CD14-positive monocyte (primary cell): ENCODE measurements at regions not wholly inside any gene's neighbourhood (a gene's known extent, or its start where the extent isn't known, plus 50 kb on each side); places are given as distances from the start of the nearest gene placed in this dataset.

Experiments
- DNase-seq, 3 donors: peaks; one replicate each; pipeline ENCODE4 v3.0.0-alpha.2; 2011 to 2022
- H2AFZ ChIP-seq: 2 replicates; pipeline ENCODE4 v1.6.0; 2012; ENCODE audit warnings: mild to moderate bottlenecking, low read depth, low read length, inconsistent platforms; ENCODE audit not compliant: insufficient read depth, poor library complexity, severe bottlenecking
- H3K27ac ChIP-seq, 2 donors: 1 replicate in 1 of 2; 2 replicates in 1 of 2; pipeline ENCODE4 v1.5.1; 2012 to 2013; ENCODE audit warnings: low read length in 2 of 2, control low read depth in 1 of 2, inconsistent platforms in 1 of 2, low read depth in 1 of 2, mild to moderate bottlenecking in 1 of 2
- H3K27me3 ChIP-seq, 2 donors: one replicate each; pipeline versions ENCODE4 v1.6.0 to v1.6.1; 2011 to 2013; ENCODE audit warnings: low read length in 2 of 2; ENCODE audit not compliant: control insufficient read depth in 2 of 2, insufficient read depth in 2 of 2
- H3K36me3 ChIP-seq, 2 donors: replicated peaks in 1 of 2; 1 replicate in 1 of 2; 2 replicates in 1 of 2; pipeline versions ENCODE4 v1.5.1 to v1.6.1; 2012 to 2013; ENCODE audit warnings: low read length in 2 of 2, control low read depth in 1 of 2, inconsistent platforms in 1 of 2, mild to moderate bottlenecking in 1 of 2; ENCODE audit not compliant: insufficient read depth in 2 of 2, control insufficient read depth in 1 of 2
- H3K4me1 ChIP-seq, 2 donors: 1 replicate in 1 of 2; 2 replicates in 1 of 2; pipeline versions ENCODE4 v1.5.1 to v1.6.1; 2012 to 2013; ENCODE audit warnings: low read length in 2 of 2, control low read depth in 1 of 2, inconsistent platforms in 1 of 2, mild to moderate bottlenecking in 1 of 2, moderate library complexity in 1 of 2; ENCODE audit not compliant: insufficient read depth in 2 of 2, control insufficient read depth in 1 of 2
- H3K4me2 ChIP-seq: replicated peaks from 2 replicates; pipeline ENCODE3; 2012; ENCODE audit warnings: low read length, moderate library complexity, mild to moderate bottlenecking; ENCODE audit not compliant: poor library complexity, severe bottlenecking; ENCODE audit errors: extremely low read depth
- H3K4me3 ChIP-seq, 3 experiments: fragments of 200-600 bp in 1 of 3; sonication (generic) in 1 of 3; replicated peaks in 1 of 3; 1 replicate in 2 of 3; 2 replicates in 1 of 3; pipeline ENCODE4 v1.5.1; 2011 to 2013; ENCODE audit warnings: low read length in 3 of 3, mild to moderate bottlenecking in 3 of 3, control low read depth in 2 of 3, low read depth in 2 of 3, inconsistent platforms in 1 of 3, moderate library complexity in 1 of 3
- H3K79me2 ChIP-seq: 2 replicates; pipeline ENCODE4 v1.6.0; 2012; ENCODE audit warnings: mild to moderate bottlenecking, control low read depth, inconsistent platforms, low read length, moderate library complexity; ENCODE audit not compliant: insufficient read depth
- H3K9ac ChIP-seq: 2 replicates; pipeline ENCODE4 v1.6.0; 2017; ENCODE audit warnings: low read length, mild to moderate bottlenecking; ENCODE audit not compliant: insufficient read depth, poor library complexity, severe bottlenecking
- H3K9me3 ChIP-seq, 2 donors: replicated peaks in 1 of 2; 1 replicate in 1 of 2; 2 replicates in 1 of 2; pipeline versions ENCODE4 v1.5.1 to v1.6.1; 2012 to 2013; ENCODE audit warnings: low read length in 2 of 2, control low read depth in 1 of 2; ENCODE audit not compliant: control insufficient read depth in 1 of 2, insufficient read depth in 1 of 2
- H4K20me1 ChIP-seq: 2 replicates; pipeline ENCODE4 v1.6.0; 2012; ENCODE audit warnings: mild to moderate bottlenecking, low read length, control low read depth, moderate library complexity; ENCODE audit not compliant: insufficient read depth
- H3K27ac Mint-ChIP-seq, 7 donors: one replicate each; pipeline ENCODE4 v1.8.0; 2020; ENCODE audit warnings: mild to moderate bottlenecking in 7 of 7, mixed read lengths in 7 of 7, moderate library complexity in 6 of 7, inconsistent platforms in 2 of 7
- H3K27me3 Mint-ChIP-seq, 3 donors: one replicate each; pipeline ENCODE4 v1.8.0; 2021 to 2022; ENCODE audit warnings: low read depth in 3 of 3, mild to moderate bottlenecking in 3 of 3, mixed read lengths in 3 of 3, moderate library complexity in 3 of 3, inconsistent platforms in 1 of 3
- H3K36me3 Mint-ChIP-seq, 2 donors: one replicate each; pipeline ENCODE4 v1.8.0; 2020; ENCODE audit warnings: mixed read lengths in 2 of 2, inconsistent platforms in 1 of 2, mild to moderate bottlenecking in 1 of 2
- H3K4me1 Mint-ChIP-seq: one replicate; pipeline ENCODE4 v1.8.0; 2020; ENCODE audit warnings: mild to moderate bottlenecking, mixed read lengths
- H3K4me3 Mint-ChIP-seq, 2 donors: one replicate each; pipeline ENCODE4 v1.8.0; 2020; ENCODE audit warnings: mild to moderate bottlenecking in 2 of 2, mixed read lengths in 2 of 2, moderate library complexity in 1 of 2
- H3K9me3 Mint-ChIP-seq, 7 donors: one replicate each; pipeline ENCODE4 v1.8.0; 2020 to 2022; ENCODE audit warnings: mixed read lengths in 7 of 7, mild to moderate bottlenecking in 6 of 7, moderate library complexity in 6 of 7, inconsistent platforms in 2 of 7
- WGBS: methylation state at CpG from one replicate; pipeline ENCODE4 v1.1.5; 2013; ENCODE audit warnings: missing lambda C conversion rate; ENCODE audit not compliant: insufficient coverage; 5-methylcytosine and 5-hydroxymethylcytosine counted together
- intact Hi-C, 2 donors: fragments of 100-400 bp; cut with micrococcal nuclease; formaldehyde crosslinking; loops; one replicate each; pipeline versions ENCODE4 v1.15.0 to v1.15.1; 2023
- TF ChIP-seq, protein P1 (sequence below): fragments of 200-600 bp; IDR thresholded peaks from one replicate; pipeline ENCODE4 v1.8.0; 2022; ENCODE audit warnings: antibody characterized with exemption, mild to moderate bottlenecking

DNA sequence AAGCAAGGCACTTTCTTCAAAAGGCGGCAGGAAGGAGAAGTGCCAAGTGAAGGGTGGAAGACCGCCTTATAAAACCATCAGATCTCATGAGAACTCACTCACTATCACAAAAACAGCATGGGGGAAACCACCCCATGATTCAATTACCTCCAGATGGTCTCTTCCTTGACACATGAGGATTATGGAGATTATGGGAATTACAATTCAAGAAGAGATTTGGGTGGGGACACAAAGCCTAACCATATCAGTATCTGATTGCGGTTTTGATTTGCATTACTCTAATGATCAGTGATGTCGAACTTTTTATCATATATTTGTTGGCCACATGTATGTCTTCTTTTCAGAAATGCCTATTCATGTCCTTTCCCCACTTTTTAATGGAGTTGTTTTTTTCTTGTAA, 549.3 kb upstream of the IL12A start:
- peaks cover 0 to 3% of the 10 kb centered on the region in 2 donors for H3K9me3 ChIP-seq
- no peaks in the 10 kb centered on the region for H3K79me2 ChIP-seq
- no peaks in the 10 kb centered on the region for H3K36me3 ChIP-seq
- no CpG with 5 or more reads among the region's 4 CpGs for whole genome bisulfite sequencing
- no peak overlapping the region for H3K4me2 ChIP-seq
- H3K27ac Mint-ChIP-seq: no peak overlapping the region
- H3K36me3 Mint-ChIP-seq: no peaks in the 10 kb centered on the region
- H3K27ac ChIP-seq: no peak overlapping the region
- TF ChIP-seq, protein P1, sequence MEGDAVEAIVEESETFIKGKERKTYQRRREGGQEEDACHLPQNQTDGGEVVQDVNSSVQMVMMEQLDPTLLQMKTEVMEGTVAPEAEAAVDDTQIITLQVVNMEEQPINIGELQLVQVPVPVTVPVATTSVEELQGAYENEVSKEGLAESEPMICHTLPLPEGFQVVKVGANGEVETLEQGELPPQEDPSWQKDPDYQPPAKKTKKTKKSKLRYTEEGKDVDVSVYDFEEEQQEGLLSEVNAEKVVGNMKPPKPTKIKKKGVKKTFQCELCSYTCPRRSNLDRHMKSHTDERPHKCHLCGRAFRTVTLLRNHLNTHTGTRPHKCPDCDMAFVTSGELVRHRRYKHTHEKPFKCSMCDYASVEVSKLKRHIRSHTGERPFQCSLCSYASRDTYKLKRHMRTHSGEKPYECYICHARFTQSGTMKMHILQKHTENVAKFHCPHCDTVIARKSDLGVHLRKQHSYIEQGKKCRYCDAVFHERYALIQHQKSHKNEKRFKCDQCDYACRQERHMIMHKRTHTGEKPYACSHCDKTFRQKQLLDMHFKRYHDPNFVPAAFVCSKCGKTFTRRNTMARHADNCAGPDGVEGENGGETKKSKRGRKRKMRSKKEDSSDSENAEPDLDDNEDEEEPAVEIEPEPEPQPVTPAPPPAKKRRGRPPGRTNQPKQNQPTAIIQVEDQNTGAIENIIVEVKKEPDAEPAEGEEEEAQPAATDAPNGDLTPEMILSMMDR: no peak
- DNase-seq: no peak
- peaks cover 0 to 2% (median 0%) of the 10 kb centered on the region in 3 donors for H3K27me3 Mint-ChIP-seq
- peaks cover 0 to 11% (median 4%) of the 10 kb centered on the region in 7 donors for H3K9me3 Mint-ChIP-seq
- no peak overlapping the region for H3K4me3 Mint-ChIP-seq
- no peaks in the 10 kb centered on the region for H3K27me3 ChIP-seq
- H2AFZ ChIP-seq: no peak overlapping the region
- intact Hi-C loops: no loop called here
- H3K9ac ChIP-seq: no peak overlapping the region
- no peaks in the 10 kb centered on the region for H4K20me1 ChIP-seq
- no peak overlapping the region for H3K4me3 ChIP-seq
- H3K4me1 Mint-ChIP-seq: no peaks in the 10 kb centered on the region
- no peaks in the 10 kb centered on the region for H3K4me1 ChIP-seq

DNA sequence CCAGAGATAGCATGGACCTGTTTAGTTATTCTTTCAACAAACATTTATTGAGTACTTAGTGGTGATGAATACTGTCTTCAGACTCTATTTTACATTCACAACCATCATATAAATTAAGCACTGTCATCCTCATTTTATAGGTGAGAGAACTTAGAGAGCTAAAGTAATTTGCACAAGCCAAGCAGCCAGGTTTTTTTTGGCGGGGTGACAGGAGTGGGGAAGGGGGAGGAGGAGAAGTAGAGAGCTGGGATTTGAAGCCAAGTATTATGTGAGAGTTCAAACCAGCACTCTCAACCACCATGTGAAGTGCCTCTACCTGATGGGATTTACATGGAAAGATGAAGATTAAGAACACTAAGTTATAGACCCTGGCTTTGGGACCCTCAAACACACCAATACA, 547.4 kb upstream of the IL12A start:
- Mint-ChIP-seq H3K9me3 (peaks cover 0 to 11% (median 4%) of the 10 kb centered on the region in 7 donors), H3K27me3 (peaks cover 0 to 2% (median 0%) of the 10 kb centered on the region in 3 donors), H3K4me3 (no peak overlapping the region), H3K36me3 (no peaks in the 10 kb centered on the region), H3K27ac (peak overlapping the region in 1 of 7 donors; percentile 16), H3K4me1 (no peaks in the 10 kb centered on the region)
- Histone ChIP-seq H3K27ac (no peak overlapping the region), H3K9ac (no peak overlapping the region), H3K36me3 (no peaks in the 10 kb centered on the region), H3K4me2 (no peak overlapping the region), H4K20me1 (no peaks in the 10 kb centered on the region), H2AFZ (no peak overlapping the region), H3K79me2 (no peaks in the 10 kb centered on the region), H3K27me3 (no peaks in the 10 kb centered on the region), H3K4me3 (no peak overlapping the region), H3K4me1 (no peaks in the 10 kb centered on the region), H3K9me3 (peaks cover 0 to 3% of the 10 kb centered on the region in 2 donors)
- TF ChIP-seq, protein P1: no peak
- intact Hi-C loops: no loop called here
- no CpG with 5 or more reads among the region's 1 CpG for whole genome bisulfite sequencing
- DNase-seq: no peak
